ENCODE measurements at regions not wholly inside any gene's neighbourhood (a gene's known extent, or its start where the extent isn't known, plus 50 kb on each side); places are given as distances from the start of the nearest gene placed in this dataset.

- Mint-ChIP-seq H3K27me3 (ENCODE audit: low read depth in 3 of 3) (peaks cover 0 to 2% (median 0%) of the 10 kb centered on the region in 3 donors), H3K9me3 (peaks cover 0 to 9% (median under 1%) of the 10 kb centered on the region in 7 donors), H3K27ac (no peak overlapping the region), H3K4me1 (no peaks in the 10 kb centered on the region), H3K36me3 (no peaks in the 10 kb centered on the region), H3K4me3 (no peak overlapping the region)
- DNase-seq = no peak
- intact Hi-C loops (cut with micrococcal nuclease) = no loop called here
- Histone ChIP-seq H3K36me3 (replicated peaks in 1 of 2; ENCODE audit: control insufficient read depth in 1 of 2, insufficient read depth in 2 of 2, low read length in 2 of 2) (no peaks in the 10 kb centered on the region), H3K27ac (ENCODE audit: low read depth in 1 of 2, low read length in 2 of 2) (no peak overlapping the region), H3K27me3 (ENCODE audit: control insufficient read depth in 2 of 2, insufficient read depth in 2 of 2, low read length in 2 of 2) (no peaks in the 10 kb centered on the region), H3K9me3 (replicated peaks in 1 of 2; ENCODE audit: control insufficient read depth in 1 of 2, insufficient read depth in 1 of 2, low read length in 2 of 2) (peaks cover 0 to 4% of the 10 kb centered on the region in 2 donors), H3K79me2 (ENCODE audit: insufficient read depth, low read length) (no peaks in the 10 kb centered on the region), H3K4me3 (replicated peaks in 1 of 3; ENCODE audit: low read depth in 2 of 3, low read length in 3 of 3) (no peak overlapping the region), H3K4me2 (replicated peaks; ENCODE audit: extremely low read depth, low read length, poor library complexity, severe bottlenecking) (no peak overlapping the region), H2AFZ (ENCODE audit: insufficient read depth, low read depth, low read length, poor library complexity, severe bottlenecking) (no peak overlapping the region), H4K20me1 (ENCODE audit: insufficient read depth, low read length) (no peaks in the 10 kb centered on the region), H3K9ac (ENCODE audit: insufficient read depth, low read length, poor library complexity, severe bottlenecking) (no peak overlapping the region), H3K4me1 (ENCODE audit: control insufficient read depth in 1 of 2, insufficient read depth in 2 of 2, low read length in 2 of 2) (no peaks in the 10 kb centered on the region)
- TF ChIP-seq CTCF (IDR thresholded peaks at IDR 0.05) = no peak
- no CpG with 5 or more reads among the region's 5 CpGs for WGBS (ENCODE audit: insufficient coverage)
These were observed 240.1 kb upstream of the PPP1R2C start for GRCh38 chrX:43018031-43018430.

DNA sequence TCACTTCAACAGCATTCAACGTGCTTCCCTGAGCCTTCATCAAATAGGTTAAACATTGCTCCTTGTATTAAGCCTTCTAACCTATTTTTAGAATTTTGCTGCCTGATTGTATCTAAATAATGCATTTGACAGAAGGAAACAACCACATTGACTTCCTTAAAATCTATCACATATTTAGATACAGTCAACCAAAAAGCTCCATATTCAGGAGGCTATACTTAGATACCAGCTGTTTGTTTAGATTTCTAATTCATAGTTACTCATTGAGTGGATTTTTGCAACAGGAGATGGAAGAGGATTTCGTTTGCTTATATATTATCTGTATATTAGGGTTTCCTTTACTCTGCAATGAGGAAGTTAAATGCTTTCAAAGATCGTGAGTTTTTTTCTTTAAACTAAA is 241.1 kb upstream of the PPP1R2C start:
- intact Hi-C loops (cut with micrococcal nuclease) = no loop called here
- Mint-ChIP-seq H3K9me3 (peaks cover 2 to 13% (median 5%) of the 10 kb centered on the region in 7 donors), H3K27ac (no peak overlapping the region), H3K4me3 (no peak overlapping the region), H3K27me3 (ENCODE audit: low read depth in 3 of 3) (peaks cover 0 to 2% (median 0%) of the 10 kb centered on the region in 3 donors), H3K36me3 (no peaks in the 10 kb centered on the region), H3K4me1 (no peaks in the 10 kb centered on the region)
- Histone ChIP-seq H3K36me3 (replicated peaks in 1 of 2; ENCODE audit: control insufficient read depth in 1 of 2, insufficient read depth in 2 of 2, low read length in 2 of 2) (no peaks in the 10 kb centered on the region), H2AFZ (ENCODE audit: insufficient read depth, low read depth, low read length, poor library complexity, severe bottlenecking) (no peak overlapping the region), H3K4me3 (replicated peaks in 1 of 3; ENCODE audit: low read depth in 2 of 3, low read length in 3 of 3) (no peak overlapping the region), H3K27me3 (ENCODE audit: control insufficient read depth in 2 of 2, insufficient read depth in 2 of 2, low read length in 2 of 2) (no peaks in the 10 kb centered on the region), H3K79me2 (ENCODE audit: insufficient read depth, low read length) (no peaks in the 10 kb centered on the region), H3K9ac (ENCODE audit: insufficient read depth, low read length, poor library complexity, severe bottlenecking) (no peak overlapping the region), H3K4me1 (ENCODE audit: control insufficient read depth in 1 of 2, insufficient read depth in 2 of 2, low read length in 2 of 2) (no peaks in the 10 kb centered on the region), H3K4me2 (replicated peaks; ENCODE audit: extremely low read depth, low read length, poor library complexity, severe bottlenecking) (no peak overlapping the region), H3K9me3 (replicated peaks in 1 of 2; ENCODE audit: control insufficient read depth in 1 of 2, insufficient read depth in 1 of 2, low read length in 2 of 2) (peaks cover 0 to 8% of the 10 kb centered on the region in 2 donors), H4K20me1 (ENCODE audit: insufficient read depth, low read length) (no peaks in the 10 kb centered on the region), H3K27ac (ENCODE audit: low read depth in 1 of 2, low read length in 2 of 2) (no peak overlapping the region)
- WGBS (ENCODE audit: insufficient coverage) = no CpG with 5 or more reads among the region's 3 CpGs
- no peak for TF ChIP-seq CTCF (IDR thresholded peaks at IDR 0.05)
- DNase-seq = no peak
